H1 (cell line): ENCODE measurements at regions not wholly inside any gene's neighbourhood (a gene's known extent, or its start where the extent isn't known, plus 50 kb on each side); places are given as distances from the start of the nearest gene placed in this dataset.

Experiments used
- JUND ChIP-seq: IDR thresholded peaks from 2 replicates; pipeline ENCODE4 v1.6.1; 2011; ENCODE audit warnings: mild to moderate bottlenecking, improper control_type of control experiment, low read length
- PHF8 ChIP-seq: fragments of 200-600 bp; sonication (generic); conservative IDR thresholded peaks from 2 replicates; pipeline ENCODE4 v1.7.1; 2012; ENCODE audit warnings: low read depth, mild to moderate bottlenecking, inconsistent platforms, low read length, moderate library complexity
- TEAD4 ChIP-seq: IDR thresholded peaks from 2 replicates; pipeline ENCODE4 v1.6.1; 2012; ENCODE audit warnings: low read depth, low read length, inconsistent platforms, mixed read lengths
- TF ChIP-seq, protein P1 (sequence below): IDR thresholded peaks from 2 replicates; pipeline ENCODE4 v1.6.1; 2011; ENCODE audit warnings: low read length, improper control_type of control experiment
- TF ChIP-seq, protein P2 (sequence below): fragments of 300-600 bp; sonication (generic); IDR thresholded peaks from 2 replicates; pipeline ENCODE4 v1.7.1; 2012; ENCODE audit warnings: low read length, moderate library complexity, mild to moderate bottlenecking, inconsistent platforms; ENCODE audit not compliant: insufficient replicate concordance
- TF ChIP-seq, protein P3 (sequence below): IDR thresholded peaks from 2 replicates; pipeline ENCODE4 v1.6.1; 2011; ENCODE audit warnings: low read depth, mild to moderate bottlenecking, low read length; ENCODE audit not compliant: insufficient read depth

DNA sequence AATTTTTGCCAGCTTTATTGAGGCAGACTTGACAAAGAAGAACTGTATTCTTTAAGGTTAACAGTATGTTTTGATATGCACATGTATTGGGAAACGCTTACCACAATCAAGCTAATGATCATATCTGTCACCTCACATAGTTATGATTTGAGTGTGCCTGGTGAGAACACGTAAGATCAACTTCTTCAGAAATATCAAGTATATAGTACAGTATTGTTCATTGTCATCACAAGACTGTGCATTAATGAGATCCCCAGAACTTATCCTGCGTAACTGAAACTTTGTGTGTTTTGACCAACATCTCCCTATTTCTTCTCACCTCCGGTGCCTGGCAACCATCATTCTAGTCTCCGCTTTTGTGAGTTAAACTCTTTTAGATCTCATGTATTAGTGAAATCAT lies 756.4 kb upstream of the EEF2KMT start (continued):
- TF ChIP-seq PHF8: no peak
- TF ChIP-seq JUND: no peak
- no peak for TF ChIP-seq TEAD4
- TF ChIP-seq, protein P1, sequence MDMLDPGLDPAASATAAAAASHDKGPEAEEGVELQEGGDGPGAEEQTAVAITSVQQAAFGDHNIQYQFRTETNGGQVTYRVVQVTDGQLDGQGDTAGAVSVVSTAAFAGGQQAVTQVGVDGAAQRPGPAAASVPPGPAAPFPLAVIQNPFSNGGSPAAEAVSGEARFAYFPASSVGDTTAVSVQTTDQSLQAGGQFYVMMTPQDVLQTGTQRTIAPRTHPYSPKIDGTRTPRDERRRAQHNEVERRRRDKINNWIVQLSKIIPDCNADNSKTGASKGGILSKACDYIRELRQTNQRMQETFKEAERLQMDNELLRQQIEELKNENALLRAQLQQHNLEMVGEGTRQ: no peak
- TF ChIP-seq, protein P2, sequence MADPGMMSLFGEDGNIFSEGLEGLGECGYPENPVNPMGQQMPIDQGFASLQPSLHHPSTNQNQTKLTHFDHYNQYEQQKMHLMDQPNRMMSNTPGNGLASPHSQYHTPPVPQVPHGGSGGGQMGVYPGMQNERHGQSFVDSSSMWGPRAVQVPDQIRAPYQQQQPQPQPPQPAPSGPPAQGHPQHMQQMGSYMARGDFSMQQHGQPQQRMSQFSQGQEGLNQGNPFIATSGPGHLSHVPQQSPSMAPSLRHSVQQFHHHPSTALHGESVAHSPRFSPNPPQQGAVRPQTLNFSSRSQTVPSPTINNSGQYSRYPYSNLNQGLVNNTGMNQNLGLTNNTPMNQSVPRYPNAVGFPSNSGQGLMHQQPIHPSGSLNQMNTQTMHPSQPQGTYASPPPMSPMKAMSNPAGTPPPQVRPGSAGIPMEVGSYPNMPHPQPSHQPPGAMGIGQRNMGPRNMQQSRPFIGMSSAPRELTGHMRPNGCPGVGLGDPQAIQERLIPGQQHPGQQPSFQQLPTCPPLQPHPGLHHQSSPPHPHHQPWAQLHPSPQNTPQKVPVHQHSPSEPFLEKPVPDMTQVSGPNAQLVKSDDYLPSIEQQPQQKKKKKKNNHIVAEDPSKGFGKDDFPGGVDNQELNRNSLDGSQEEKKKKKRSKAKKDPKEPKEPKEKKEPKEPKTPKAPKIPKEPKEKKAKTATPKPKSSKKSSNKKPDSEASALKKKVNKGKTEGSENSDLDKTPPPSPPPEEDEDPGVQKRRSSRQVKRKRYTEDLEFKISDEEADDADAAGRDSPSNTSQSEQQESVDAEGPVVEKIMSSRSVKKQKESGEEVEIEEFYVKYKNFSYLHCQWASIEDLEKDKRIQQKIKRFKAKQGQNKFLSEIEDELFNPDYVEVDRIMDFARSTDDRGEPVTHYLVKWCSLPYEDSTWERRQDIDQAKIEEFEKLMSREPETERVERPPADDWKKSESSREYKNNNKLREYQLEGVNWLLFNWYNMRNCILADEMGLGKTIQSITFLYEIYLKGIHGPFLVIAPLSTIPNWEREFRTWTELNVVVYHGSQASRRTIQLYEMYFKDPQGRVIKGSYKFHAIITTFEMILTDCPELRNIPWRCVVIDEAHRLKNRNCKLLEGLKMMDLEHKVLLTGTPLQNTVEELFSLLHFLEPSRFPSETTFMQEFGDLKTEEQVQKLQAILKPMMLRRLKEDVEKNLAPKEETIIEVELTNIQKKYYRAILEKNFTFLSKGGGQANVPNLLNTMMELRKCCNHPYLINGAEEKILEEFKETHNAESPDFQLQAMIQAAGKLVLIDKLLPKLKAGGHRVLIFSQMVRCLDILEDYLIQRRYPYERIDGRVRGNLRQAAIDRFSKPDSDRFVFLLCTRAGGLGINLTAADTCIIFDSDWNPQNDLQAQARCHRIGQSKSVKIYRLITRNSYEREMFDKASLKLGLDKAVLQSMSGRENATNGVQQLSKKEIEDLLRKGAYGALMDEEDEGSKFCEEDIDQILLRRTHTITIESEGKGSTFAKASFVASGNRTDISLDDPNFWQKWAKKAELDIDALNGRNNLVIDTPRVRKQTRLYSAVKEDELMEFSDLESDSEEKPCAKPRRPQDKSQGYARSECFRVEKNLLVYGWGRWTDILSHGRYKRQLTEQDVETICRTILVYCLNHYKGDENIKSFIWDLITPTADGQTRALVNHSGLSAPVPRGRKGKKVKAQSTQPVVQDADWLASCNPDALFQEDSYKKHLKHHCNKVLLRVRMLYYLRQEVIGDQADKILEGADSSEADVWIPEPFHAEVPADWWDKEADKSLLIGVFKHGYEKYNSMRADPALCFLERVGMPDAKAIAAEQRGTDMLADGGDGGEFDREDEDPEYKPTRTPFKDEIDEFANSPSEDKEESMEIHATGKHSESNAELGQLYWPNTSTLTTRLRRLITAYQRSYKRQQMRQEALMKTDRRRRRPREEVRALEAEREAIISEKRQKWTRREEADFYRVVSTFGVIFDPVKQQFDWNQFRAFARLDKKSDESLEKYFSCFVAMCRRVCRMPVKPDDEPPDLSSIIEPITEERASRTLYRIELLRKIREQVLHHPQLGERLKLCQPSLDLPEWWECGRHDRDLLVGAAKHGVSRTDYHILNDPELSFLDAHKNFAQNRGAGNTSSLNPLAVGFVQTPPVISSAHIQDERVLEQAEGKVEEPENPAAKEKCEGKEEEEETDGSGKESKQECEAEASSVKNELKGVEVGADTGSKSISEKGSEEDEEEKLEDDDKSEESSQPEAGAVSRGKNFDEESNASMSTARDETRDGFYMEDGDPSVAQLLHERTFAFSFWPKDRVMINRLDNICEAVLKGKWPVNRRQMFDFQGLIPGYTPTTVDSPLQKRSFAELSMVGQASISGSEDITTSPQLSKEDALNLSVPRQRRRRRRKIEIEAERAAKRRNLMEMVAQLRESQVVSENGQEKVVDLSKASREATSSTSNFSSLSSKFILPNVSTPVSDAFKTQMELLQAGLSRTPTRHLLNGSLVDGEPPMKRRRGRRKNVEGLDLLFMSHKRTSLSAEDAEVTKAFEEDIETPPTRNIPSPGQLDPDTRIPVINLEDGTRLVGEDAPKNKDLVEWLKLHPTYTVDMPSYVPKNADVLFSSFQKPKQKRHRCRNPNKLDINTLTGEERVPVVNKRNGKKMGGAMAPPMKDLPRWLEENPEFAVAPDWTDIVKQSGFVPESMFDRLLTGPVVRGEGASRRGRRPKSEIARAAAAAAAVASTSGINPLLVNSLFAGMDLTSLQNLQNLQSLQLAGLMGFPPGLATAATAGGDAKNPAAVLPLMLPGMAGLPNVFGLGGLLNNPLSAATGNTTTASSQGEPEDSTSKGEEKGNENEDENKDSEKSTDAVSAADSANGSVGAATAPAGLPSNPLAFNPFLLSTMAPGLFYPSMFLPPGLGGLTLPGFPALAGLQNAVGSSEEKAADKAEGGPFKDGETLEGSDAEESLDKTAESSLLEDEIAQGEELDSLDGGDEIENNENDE: no peak
- TF ChIP-seq, protein P3, sequence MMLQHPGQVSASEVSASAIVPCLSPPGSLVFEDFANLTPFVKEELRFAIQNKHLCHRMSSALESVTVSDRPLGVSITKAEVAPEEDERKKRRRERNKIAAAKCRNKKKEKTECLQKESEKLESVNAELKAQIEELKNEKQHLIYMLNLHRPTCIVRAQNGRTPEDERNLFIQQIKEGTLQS: no peak
- TF ChIP-seq, all 59 proteins: peak for 0
